ENCODE measurements at regions not wholly inside any gene's neighbourhood (a gene's known extent, or its start where the extent isn't known, plus 50 kb on each side); places are given as distances from the start of the nearest gene placed in this dataset.
"Not testable (repeated sequence)": the region's sequence is repeated elsewhere in the genome, so short reads cannot be mapped to it uniquely, and the experiment has no call there.

GRCh38 chr10:131534836-131535235 is 223.3 kb upstream of the TCERG1L start:
- no peak for DNase-seq

DNA sequence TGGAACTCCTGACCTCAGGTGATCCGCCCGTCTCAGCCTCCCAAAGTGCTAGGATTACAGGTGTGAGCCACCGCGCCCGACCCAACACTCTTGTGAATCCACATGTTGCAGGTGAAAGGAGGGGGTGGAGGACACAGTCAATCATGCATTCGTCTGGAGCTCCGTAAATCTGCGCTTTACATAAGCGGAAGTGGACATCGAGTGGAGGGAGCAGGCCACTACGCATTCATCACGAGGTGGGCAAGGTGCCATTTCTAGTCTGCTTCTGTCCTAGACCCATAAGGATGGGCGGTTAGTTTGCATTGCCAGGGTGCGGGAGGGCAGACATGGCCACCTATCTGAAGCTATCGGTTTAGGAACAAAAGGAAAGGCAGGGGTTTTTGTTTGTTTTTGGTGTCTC is 225.2 kb upstream of the TCERG1L start:
- no peak for DNase-seq

DNA sequence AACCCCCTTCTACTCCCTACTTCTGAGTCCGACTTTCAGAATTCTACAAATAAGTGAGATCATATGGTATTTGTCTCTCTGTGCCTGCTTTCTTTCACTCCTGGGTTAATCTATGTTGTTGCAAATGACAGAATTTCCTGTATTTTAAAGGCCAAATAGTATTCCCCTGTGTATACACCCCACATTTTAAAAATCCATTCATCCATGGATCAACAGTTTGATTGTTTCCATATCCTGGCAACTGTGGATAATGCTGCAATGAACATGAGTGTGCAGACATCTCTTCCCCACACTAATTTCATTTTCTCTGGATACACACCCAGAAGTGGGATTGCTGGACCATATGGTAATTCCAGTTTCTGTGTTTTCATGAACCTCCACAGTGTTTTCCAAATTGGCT is 225.8 kb upstream of the TCERG1L start:
- no peak for DNase-seq

DNA sequence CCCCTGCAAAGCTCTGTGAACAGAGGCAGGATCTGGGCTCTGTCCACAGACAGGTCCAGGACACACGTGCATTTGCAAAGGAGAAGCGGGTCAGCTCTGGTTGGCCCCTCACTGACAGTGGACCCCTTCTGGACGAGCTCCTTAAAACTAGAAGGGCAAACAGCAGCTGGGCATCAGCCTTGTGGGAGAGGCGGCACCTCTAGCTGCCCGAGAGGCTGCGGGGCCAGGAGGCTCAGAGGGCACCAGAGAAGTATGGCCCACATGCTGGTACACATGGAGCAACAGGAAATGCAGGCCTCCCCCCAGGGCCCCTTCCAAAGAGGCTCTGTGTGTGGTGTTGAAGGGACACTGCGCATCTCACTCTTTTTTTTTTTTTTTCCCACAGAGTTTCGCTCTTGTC is 233.0 kb upstream of the TCERG1L start:
- DNase-seq = no peak

DNA sequence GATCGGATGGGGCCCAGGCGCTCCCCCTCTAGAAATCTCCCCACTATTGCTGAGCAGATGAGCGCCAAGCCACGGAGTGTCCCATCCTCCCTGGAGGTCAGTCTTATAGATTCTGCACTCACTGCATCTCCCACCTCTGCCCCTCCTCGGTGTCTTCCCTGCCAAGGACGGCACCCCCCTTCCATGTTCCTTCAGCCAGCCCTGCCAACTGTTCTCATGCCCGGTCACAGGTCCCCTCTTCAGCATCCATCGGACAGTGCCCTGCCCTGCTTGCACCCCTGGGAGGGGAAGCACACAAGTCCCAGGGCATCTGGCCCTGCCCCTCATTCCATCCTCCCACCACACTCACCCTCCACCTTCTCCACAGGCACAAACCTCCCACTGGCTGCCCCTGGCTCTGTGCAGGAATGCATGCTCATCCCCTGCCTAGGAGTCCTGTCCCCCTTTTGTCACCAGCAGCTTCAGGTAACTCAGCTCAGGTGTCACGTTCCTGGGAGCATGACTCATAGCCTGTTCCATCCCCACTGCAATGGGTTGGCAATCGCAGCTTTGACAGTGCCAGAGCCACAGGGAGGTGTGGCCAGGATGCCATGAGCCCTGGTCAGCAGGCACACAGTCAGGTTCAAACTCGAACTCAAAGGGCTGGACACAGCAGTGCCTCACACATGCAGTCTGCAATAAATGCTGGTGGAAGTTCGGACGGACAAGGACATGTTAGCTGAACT is 234.7 kb upstream of the TCERG1L start:
- DNase-seq = no peak

DNA sequence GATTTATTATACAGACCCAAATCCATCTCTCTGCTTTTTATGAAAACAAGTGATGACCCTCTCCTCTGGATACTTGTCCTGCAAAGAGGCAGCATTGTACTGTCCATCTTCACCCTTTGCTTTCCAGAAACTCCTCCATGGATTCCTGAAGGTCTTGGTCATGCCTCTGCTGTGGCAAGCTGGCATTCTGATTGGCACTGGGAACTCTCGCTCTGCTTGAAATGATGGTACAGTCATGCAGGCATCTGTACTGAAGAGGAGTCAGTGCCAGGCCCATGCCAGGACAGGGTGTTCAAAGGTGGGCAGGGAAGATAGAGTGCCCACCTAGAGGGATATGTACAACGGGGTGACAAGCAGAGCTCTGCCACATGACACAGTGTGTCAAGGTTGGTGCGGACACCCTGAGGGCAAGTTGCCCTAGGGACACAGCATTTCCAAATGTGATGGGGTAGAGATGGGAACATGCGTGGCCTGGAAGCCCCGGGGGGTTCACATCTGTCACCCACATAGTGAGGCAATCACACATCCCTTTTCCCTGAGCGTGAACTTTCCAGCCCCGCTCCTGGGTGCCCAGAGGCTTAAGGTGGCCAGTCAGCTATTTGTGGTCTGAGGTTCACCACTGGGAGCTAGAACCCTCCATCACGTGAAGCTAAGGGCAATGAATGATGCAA is 235.7 kb upstream of the TCERG1L start:
- no peak for DNase-seq

GRCh38 chr10:131548176-131548575 is 236.7 kb upstream of the TCERG1L start:
- DNase-seq = no peak

DNA sequence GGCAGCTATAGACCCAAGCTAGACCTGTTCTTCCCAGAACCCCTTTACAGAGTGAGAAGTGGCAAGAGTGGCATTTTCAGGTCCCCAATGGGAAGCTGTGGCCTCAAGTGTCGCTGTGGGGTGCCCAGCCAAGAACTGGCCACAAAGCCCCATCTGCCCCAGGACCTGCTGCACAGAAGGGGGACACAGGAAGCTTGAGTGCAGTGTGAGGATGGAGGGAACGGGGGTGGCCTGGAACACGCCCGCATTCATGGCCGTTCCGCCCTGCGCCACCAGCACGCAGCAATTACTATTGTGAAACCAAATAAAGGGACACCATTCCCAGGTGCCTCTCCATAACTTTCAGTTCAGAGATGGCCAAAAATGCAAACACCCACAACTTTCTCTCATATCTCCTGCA is 237.6 kb upstream of the TCERG1L start:
- no peak for DNase-seq

- DNase-seq = no peak
These were observed 241.6 kb upstream of the TCERG1L start for GRCh38 chr10:131553121-131553520.

GRCh38 chr10:131553581-131553980 is 242.1 kb upstream of the TCERG1L start:
- DNase-seq = no peak

- DNase-seq = no peak
These were observed 243.3 kb upstream of the TCERG1L start for GRCh38 chr10:131554821-131555220.

DNA sequence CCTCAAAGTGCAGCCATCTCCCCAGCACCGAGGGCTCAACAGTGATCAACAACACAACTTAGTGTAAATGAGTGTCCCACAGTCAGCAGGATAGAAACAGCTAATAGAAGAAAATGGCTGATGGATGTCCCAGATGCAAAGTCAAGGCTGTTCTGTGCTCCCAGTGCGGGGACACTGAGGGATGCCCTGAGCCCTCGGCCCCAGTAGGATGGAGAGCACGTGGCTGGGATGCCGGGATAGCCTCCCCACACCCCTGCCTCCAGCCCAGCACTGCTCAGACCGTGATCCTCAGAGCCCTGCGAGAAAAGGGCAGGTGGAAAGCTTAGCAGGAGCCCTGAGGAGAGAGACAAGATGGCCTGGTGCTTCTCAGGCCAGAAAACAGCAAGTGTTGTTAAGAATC is 243.9 kb upstream of the TCERG1L start:
- no peak for DNase-seq

DNA sequence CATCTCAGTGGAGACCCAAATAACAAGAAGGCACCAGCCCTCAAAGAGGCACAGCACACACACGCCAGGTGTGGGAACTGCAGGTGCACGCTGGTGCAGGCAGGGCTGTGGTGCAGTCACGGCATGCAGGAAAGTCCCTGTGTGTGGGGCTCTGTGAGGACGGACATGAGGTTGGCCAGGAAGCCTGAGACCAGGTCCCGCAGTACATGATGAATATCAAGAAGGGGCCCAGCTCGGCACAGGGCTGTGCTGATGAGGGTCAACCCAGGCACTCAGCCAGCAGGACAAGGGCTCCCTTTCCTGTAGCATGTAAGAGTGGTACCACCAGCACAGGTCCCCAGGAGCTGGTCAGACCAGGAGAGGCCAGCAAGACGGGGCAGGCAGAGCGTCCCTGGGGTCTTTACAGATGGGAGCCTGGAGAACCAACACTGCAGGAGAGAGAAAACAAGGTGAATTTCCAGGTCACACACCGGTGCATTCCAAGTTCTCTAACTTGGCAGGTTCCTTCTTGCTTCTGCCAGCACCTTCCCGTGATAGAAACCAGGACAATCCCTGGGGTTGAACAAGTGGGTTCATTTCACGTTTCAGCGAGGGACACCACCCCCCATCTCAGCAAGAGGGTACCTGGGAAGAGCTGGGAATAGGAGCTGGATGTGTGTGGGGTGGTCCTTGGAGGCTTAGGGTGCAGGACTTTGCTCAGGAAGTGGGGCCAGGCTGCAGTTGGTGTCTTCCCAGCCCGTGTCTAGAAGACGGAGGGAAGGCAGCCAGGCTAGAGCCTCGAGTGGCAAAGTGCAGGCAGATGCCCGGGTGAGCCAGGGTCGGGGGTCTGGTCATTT is 244.8 kb upstream of the TCERG1L start:
- DNase-seq = no peak

- DNase-seq = no peak
These were observed 245.5 kb upstream of the TCERG1L start for GRCh38 chr10:131556897-131557495.

- not testable (repeated sequence) for DNase-seq
These were observed 246.4 kb upstream of the TCERG1L start for GRCh38 chr10:131557956-131558355.

DNA sequence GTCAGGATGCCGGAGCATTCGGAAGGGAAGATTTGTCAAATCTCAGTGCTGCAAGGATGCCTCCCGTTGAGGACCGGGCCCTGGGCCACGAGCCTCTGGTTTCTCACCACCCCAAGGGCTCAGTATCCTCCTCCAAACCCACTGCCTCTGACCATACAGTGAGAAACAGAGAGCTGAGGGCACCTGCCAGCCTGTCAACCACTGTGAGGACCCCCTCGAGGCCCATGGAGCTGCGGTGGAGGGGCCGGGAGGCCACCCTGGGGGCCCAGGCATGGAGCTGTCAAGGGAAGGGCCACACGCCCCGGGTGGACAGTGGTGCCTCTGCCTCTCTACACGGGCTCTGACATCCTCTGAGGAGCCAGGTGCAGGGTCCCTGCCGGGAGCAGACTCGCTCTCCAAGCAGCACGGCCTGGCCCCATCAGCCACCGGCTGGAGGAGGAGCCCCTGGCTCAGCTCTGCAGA is 248.0 kb upstream of the TCERG1L start:
- no peak for DNase-seq

GRCh38 chr10:131560166-131560565 is 248.6 kb upstream of the TCERG1L start:
- no peak for DNase-seq

- no peak for DNase-seq
These were observed 249.3 kb upstream of the TCERG1L start for GRCh38 chr10:131560706-131561355.

GRCh38 chr10:131561897-131562296 is 250.4 kb upstream of the TCERG1L start:
- DNase-seq = no peak

DNA sequence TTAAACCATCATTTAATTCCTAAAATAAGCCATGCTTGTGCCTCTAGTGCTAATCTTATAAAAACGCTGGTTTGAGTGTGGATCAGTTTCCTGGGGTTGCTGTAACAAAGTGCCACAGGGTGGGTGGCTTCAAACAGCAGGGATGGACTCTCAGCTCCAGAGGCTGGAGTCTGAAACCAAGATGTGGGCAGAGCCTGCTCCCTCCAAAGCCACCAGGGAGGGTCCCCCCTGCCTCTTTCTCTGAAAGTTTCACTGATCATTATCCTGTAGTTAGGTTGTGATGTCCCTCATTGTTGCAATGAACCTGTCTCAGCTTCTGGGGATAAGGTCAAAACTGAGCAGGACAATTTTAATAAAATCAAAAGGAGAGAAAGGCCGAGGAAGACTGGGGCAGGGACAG is 251.9 kb upstream of the TCERG1L start:
- no peak for DNase-seq

DNA sequence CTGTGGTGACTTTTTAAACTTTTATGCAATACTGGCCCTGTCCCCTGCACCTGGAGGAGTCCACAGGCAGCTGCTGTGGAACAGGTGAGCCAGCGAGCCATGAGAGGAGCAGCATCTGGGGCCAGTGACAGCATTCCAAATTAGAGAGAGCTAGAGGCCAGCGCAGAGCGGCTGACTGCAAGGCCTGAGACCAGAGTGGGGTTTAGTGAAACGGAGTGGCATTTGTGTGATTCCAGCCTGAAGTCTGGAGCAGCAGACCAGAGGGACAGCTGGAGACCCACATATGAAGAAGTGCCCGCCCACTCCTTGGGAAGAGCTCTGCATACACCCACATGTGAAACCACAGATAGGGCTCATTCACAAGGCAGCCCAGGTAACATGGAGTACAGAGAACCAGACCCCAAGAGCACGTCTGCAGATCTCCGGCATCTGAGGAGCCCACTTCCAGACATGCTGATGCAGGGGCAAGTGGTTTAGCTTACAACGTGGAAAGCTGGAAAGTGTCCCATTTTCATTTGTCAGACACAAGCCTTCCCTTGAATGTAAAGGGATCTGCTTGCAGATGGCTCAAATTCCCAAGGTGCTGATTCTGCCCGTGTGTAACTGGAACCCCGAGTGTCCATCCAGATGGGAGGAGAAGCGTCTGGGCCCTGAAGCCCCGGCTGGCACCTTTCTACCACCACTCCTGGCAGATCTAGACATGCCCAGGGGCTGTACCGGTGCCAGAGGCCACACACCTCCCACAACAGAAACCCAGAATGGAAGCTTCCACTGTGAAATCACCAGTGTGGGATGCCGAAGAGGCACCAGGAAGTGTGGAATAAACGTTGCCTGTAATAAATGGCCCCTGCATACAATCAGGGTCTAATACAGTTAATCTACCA is 256.0 kb upstream of the TCERG1L start:
- DNase-seq = no peak

DNA sequence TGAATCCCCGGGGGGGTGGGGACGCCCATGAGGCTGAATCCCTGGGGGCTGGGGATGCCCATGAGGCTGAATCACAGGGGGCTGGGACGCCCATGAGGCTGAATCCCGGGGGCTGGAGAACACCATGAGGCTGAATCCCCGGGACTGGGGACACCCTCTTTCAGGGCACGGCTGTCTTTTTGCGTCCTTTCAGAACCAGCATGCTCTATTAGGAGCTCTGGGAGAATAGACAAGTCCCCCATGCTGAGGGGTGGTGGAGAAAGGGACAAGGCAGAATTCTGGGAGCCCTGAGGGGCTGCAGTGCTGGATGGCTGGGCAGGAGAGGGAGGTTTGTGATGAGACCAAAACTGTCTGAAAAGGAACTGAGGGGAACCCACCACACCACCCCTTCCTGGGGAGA is 257.3 kb upstream of the TCERG1L start:
- no peak for DNase-seq

All from activated CD8-positive, alpha-beta memory T cell treated with anti-CD3 and anti-CD28 coated beads, Interleukin-2, amount 50 U/mL, for 4 hours (primary cell).